ENCODE measurements at regions not wholly inside any gene's neighbourhood (a gene's known extent, or its start where the extent isn't known, plus 50 kb on each side); places are given as distances from the start of the nearest gene placed in this dataset.

DNA sequence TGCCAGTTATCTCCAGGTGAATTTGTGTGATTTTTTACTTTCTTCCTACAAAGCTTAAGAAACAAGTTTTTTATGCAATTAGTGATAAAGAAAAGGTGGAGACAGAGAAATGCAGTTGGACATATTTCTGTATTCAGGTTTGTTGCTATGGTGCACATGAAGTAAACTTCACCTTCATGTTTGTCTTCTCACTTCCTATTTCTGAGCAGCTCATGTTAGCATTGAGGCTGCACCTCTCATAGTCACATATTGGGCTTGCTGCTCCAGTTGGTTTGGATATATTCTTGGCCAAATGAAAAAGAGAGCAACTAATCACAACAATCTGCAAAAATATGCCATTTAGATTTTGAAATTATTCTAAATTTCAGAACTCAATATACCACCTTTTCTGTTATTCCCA lies 475.6 kb upstream of the ZWINT start:
- DNase-seq (ENCODE audit: low spot score): no peak

DNA sequence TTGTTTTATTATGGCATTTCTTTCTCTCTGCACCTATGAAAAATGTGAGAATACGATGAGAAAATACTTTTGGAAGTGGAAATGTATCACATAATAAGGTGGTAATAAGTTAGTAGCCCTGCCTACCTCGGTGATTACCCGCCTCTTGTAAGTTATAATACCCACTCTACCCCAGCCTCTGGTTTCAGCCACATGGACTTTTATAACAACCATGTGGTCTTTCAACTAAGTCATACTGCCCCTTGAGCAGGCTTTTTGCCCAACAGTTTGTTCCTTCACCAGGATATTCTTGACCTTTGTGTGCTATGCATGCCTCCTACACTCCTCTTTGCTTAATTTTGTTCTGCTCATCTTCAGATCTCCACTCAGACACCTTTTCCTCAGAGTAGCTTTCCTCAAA lies 470.6 kb upstream of the ZWINT start:
- no peak for DNase-seq (ENCODE audit: low spot score)

DNA sequence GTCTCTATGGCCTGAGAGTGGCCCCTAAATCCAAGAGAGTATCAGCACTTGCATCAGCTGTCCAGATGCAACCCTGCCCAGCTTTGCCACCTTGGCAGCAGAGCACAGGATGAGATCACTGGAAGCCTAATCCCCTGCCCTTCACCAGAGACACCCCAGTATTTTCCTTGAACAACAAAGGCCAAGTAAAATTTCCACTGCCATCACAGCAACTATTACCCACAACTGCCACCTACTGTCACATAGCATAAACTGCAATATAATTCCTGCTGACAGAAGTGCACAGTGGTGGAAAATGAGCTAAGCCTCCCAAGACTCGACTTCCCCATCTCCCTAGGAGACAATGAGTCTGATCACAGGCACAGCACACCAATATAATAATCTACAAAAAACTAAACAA lies 462.8 kb upstream of the ZWINT start:
- DNase-seq (ENCODE audit: low spot score): no peak

DNA sequence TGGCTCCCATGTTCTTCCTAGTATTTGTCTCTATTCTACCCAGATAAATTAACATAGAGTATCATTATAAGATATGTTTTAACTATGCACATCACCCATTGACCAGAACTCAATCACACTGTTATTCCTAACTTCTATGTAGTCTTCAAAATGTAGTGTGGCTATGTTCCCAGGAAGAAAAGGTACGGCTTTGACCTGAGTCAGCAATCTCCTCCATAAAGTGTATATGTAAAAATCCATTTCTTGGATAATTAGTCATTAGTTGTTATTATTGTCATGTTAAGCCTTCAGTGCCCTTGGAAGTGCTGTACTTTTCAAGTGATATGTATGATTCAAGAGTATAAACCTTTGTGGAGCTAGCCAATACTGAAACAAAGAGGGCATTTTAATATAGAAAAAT lies 444.0 kb upstream of the ZWINT start:
- no peak for DNase-seq (ENCODE audit: low spot score)

DNA sequence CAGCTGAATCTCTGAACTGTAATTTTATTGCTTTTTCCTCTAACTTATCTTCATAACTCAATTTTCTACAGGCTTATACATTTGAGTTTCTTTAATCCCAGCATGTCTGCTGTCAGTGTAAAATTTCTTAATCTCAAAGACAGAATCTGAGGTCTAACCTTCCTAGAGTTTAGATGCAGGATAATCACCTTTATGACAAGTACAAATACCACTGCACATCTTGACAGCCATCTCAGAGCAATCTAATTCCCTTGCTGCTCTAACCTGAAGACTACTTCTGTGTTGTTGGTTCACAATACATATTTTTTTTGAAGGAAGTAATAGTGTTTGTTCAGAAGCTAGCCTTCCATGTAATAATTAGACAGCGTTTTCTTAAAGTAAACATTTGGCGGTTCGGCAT lies 424.2 kb upstream of the ZWINT start:
- no peak for DNase-seq (ENCODE audit: low spot score)

DNA sequence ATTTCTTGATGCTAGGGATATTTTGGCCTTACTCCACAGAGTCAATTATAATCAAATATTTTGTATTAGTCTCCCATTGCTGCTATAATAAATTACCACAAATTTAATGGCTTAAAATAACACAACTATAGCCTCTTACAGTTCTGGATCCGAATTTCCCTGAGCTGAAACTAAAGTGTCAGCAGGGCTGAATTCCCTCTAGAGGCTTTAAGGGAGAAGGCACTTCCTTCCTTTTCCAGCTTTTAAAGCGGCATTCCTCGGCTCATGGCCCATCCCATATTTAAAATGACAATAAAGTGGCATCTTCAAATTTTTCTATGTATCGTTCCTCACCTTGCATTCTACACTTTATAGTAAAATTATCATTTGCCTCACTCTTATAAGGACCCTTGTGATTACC lies 421.4 kb upstream of the ZWINT start:
- DNase-seq (ENCODE audit: low spot score): no peak

DNA sequence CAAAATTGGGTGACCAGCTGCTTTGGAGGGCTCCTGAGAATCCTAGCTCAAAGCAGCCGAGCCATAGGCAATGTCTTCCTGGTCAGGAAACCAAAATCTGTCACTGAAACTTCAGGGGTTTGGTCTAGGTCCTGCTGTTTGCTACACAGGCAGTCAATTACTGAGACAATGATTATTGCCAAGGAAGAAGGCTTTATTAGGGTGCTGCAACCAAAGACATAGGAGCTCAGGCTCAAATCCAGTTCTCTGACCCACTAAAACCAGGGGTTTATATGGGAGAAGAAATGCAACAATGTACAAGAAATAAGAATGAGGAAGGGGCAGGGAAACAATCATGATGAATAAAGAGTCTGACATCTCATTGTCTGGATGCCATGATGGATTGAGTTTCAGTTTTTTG lies 410.3 kb upstream of the ZWINT start:
- DNase-seq (ENCODE audit: low spot score): no peak

DNA sequence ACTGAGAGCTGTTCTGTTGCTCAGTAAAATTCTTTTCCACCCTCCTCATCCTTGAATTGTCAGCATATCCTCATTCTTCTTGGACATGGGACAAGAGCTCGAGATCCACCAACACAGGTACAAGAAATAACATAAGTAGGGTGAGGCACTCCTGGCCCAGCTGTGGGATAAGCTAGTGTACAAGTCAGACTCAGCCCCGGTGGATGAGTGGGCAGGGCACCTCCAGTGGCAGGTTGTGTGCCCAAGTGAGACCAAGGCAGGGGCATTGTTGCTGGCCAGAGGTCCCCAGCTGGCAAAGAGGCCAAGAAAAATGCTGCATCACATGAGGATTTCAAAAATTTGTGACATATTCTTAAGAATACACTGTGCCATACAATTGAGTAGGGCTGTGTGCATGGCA lies 402.0 kb upstream of the ZWINT start:
- DNase-seq (ENCODE audit: low spot score): no peak

DNA sequence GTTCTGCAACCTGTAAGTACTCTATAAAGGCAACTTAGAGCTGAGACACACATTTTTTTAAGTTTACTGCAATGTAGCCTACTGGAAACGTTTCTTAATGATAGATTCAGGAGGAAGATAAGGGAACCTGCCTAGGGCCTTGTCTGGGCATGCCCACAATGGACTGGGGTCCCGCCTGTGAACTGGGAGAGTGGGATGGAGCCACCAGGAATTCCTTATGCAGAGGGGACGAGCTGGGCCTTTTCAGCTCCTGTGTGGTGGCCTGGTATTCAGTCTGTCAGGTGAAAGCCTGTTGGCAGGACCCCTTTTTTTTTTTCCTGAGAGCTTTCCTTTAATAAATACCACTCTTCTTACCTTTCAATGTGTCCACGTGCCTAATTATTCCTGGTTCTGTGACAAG lies 384.4 kb upstream of the ZWINT start:
- no peak for DNase-seq (ENCODE audit: low spot score)

DNA sequence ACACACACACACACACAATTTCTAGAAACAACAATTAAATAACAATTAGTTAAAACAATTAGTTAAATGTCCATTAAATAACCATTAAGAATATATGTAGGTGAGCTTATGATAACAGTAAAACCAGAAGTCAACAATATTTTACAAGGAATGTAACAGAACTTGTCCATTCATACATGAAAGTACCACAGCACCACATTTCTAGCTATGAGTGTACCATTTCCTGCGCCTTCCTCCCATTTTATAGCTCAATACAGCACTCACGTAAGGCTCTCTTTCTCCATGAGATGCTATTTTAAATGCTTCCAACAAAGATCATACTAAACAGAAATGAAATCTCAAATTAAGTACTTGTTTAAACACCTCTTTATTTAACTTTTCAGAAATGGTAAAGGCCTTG lies 367.3 kb upstream of the ZWINT start:
- DNase-seq (ENCODE audit: low spot score): no peak

DNA sequence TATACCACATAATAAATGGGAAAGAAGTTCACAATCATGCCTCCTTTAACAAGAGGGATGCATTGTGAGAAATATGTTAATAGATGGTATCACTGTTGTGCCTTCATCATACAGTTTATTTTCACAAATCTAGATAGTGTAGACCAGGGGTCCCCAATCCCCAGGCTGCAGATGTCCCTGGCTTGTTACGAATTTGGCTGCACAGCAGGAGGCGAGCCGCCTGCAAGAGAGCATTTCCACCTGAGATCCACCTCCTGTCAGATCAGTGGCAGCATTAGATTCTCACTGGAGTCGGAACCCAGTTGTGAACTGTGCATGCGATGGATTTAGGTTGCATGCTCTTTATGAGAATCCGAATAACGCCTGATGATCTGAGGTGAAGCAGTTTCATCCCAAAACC lies 361.9 kb upstream of the ZWINT start:
- DNase-seq (ENCODE audit: low spot score): no peak

DNA sequence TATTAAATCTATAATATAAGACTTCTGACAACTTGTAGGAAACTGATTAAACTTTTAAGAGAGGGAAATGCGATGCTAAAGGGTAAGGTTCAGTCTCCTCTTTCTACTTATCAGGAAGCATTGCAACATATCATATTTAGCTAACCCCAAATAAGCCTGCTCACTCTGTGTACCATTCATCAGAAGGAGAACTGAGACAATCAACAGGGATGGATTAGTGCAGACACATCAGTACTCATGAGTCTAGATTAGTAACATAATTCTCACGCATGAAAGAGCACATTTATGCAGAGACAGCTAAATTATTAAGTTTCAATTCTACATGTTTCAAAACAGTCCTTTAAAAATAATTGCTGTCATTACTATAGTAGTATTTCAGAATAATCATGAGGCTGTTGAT lies 354.2 kb upstream of the ZWINT start:
- no peak for DNase-seq (ENCODE audit: low spot score)

DNA sequence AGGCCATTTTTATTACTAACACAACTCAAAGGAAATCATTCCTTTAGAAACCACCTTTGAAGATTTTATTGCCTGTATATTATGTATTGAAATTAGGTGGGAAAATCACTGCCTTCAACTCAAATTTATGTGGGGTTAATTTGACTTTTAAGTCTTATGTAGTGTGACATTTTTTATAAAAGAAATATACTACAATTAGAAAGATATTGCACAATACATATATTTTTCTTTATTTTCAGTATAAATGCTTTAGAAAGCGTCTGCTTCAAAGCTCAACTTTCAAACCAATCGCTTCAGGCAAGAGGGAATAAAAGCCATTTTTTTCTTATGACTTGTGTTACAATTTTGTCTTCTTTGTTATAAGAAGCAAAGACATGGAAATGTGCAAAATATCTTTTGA lies 337.4 kb upstream of the ZWINT start:
- no peak for DNase-seq (ENCODE audit: low spot score)

DNA sequence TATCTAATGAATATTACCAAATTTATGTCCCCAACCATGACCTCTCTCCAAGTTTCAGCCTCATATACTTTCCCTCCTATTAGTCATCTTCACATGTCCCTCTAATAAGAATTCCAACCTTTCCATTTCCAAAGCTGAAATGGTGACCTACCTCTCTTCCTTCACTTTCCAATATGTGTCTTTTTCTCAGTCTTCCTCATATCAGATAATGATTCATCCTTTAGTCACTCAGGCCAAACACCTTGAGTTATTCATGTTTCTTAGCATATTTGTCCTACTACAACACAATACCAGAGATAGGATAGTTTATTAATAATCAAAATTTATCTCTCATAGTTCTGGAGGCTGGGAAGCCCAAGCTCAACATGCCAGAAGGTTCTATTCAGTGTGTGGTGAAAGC lies 318.5 kb upstream of the ZWINT start:
- DNase-seq (ENCODE audit: low spot score): no peak

DNA sequence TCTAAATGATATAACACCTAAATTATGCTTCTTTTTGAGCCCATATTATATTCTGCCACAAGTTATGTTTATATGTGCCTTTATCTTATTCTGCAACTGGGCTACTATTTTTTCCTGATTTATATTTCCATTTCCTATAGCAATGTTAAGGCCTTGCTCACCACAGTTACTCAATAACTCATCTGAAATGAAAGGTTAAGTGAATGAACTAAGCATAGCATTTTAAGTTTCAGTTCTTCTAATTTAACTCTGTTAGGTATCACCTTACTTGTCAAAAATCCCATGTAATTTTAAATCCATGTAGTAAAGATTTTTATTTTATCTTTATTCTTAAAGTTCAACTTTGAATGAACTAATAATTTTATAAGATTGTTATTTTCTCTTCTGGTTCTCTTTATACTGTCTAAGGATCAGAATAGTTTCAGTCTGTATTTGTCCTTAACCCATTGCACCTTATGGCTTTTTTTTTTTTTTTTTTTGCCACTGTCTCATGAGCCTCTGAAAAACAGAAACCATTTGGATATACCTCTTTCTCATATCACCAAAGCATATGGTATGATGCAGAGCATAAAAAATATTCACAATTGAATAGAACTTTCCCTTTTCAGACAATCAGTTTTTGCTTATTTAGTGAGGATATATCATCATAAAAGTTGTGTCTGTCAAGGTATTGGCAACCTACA lies 301.8 kb upstream of the ZWINT start:
- no peak for DNase-seq (ENCODE audit: low spot score)

DNA sequence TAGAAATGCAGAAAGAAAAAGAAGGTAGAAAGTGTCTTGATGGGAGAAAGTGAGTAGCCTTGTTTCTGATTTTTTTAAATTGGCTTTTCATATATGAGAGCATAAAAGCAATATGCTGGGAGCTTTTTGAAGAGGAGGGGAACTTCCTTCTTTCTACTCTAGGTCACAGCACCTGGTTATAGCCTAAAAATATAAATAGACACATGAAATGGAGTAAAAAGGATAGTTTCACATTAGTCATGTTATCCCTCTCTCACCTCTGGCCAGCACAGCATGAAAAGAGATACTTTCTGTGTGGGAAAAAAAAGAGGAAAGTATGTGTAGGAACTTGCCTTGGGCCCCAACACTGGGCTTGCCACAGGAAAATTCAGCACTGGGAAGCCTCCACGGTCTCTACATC lies 292.2 kb upstream of the ZWINT start:
- DNase-seq (ENCODE audit: low spot score): no peak

DNA sequence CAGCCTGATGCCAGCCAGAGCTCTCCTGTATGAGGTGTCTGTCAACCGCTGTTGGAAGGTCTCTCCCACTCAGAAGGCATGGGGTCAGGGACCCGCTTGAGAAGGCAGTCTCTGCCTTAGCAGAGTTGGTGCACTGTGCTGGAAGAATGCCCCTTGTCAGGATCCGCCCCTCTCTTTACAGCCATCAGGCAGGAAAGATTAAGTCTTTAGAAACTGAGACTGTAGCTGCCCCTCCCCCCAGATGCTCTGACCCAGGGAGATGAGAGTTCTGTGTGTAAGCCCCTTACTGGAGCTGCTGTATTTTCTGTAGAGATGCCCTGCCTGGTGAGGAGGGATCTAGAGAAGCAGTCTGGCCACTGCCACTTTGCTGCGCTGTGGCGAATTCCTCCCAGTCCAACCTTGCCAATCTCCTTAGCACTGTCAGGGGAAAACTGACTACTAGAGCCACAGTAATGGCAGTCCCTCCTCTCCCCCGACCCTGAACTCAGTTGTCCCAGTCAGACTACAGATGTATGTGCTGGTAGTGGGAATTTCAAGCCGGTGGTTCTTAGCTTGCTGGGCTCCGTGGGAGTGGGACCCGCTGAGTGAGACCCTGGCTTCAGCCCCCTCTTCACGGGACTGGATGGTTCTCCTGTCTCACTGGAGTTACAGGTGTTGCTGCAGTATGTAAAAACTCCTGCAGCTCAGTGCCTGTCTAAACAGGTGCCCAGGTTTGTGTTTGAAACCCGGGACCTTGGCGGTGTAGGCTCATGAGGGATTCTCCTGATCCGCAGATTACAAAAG lies 285.5 kb upstream of the ZWINT start:
- no peak for DNase-seq (ENCODE audit: low spot score)

DNA sequence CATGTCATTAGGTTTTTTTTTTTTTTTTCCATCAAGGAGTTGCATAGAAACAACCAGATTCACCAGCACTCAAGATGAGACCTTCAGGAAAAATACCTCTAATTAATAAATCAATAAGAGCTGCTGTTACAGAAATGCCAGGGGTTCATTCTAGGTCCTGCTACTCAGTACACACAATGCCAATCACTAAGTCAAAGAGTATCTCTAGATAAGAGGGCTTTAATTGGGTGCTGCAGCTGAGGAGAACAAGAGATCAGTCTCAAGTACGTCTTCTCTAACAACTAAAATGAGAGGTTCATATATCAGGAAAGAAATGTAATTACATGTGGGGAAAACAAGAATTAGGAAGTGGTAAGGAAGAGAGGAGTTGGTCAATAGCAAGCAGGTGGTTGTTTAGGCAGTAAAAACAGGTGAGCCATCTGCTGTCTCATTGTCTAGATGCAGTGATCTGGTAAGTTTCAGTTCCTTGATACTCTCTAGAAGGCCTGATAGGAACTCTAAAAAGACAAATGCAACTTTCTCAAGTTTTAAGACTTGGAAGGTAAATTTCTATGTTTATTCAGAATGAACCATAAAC lies 272.9 kb upstream of the ZWINT start:
- DNase-seq (ENCODE audit: low spot score): no peak

DNA sequence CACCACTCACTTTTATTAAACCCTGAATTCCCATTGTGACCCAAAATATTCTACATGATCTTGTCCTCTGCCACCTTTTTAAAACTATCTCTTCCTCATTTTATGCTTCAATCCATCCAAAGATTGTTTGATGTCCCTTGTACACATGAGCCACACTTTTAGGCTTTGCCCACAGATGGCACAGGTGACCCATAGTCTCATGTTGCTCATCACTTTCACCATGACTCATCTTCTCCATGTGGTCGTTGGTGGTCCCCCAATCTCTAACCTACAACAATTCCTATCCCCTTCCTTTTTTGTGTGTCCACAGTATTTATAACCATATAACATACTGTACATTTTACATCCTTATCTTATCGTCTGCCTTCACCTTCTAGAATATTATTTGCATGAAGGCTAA lies 271.5 kb upstream of the ZWINT start:
- no peak for DNase-seq (ENCODE audit: low spot score)

DNA sequence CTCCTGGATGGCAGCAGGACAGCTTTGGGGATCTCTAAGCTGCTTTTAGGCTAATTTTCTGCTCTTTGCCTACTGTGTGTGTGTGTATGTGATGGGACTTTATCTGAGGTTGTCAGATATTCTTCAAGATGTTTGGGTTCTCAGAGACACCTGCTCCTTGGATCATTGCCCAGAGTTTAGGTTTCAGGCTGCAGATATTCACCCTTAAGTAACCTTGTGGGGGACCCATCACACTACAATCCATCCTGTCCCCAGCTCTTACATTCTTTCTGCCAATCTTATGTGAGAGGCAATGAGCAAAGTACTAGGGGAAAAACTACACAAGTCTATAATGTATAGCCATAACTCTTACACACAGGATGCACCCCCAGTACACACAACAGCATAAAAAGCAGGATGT lies 263.0 kb upstream of the ZWINT start:
- DNase-seq (ENCODE audit: low spot score): no peak

DNA sequence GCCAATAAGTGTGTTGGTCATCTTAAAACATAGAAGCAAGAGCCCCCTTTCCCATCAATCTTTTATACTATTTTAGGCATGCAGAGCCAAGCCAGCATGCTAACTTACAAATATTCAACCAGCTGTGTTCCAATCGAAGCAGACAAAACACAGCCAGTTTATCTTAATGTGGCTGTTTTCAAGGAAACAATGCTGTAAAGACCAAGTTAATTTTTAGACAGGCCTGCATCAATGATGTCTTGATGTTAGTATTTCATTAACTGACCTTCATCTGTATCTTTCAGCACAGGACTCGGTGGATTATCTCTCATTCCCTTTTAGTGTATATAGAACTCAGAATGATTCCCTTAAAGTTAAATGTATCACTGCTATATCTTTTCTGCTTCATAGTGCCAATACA lies 262.0 kb upstream of the ZWINT start:
- no peak for DNase-seq (ENCODE audit: low spot score)

DNA sequence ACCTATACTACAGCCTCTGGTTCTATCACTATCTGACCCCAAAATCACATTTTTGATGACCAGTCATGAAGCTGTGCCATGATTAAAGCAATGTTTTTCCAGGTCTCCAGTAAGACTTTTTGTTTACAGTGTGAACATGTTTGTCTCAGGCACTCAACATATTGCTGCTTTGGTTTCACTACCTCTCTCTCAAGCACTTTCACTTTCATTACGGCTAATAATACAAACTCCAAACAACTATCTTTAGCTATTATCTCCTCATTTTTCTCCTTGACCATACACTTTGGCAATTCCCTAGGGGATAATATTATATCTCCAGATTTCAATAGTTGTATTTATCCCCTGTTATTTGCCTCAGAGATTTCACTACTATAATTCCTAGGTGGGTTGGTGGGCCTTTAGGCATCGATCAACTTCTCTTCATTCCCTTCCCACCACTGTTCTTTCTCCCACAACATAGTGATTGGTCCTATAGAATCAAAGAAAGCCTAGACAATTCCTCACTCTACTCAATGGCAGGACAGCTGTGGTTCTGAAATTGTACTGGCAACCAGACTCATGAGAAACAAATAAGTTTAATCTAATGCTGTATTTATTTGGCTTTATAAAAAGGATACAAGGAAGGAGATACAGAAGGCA lies 261.4 kb upstream of the ZWINT start:
- no peak for DNase-seq (ENCODE audit: low spot score)

DNA sequence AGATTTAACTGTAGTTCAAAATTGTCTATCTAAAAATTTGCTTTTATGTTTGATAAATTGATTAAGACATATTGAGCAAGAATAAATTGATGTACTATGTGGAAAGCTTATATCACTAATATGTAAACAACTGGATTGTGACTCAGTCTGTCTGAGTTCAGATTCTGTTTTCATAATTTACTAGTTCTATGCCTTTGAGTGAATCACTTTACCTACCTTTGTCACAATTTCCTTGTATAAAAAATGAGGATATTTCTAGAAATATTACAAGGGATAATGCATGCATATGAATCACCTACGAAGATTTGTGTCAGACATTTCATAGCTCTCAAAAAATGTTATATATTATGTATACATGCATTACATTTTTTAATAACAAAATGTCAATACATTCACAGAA lies 245.1 kb upstream of the ZWINT start:
- DNase-seq (ENCODE audit: low spot score): no peak
